Fibroblast of lung (primary cell): ENCODE measurements at regions not wholly inside any gene's neighbourhood (a gene's known extent, or its start where the extent isn't known, plus 50 kb on each side); places are given as distances from the start of the nearest gene placed in this dataset.

ENCODE experiments used
- DNase-seq, 2 donors: peaks; one replicate each; pipeline versions ENCODE4 v3.0.0 to v3.0.0-alpha.2; 2010; ENCODE audit warnings: low read depth in 2 of 2
- H2AFZ ChIP-seq: 2 replicates; pipeline ENCODE4 v1.5.1; 2012; ENCODE audit warnings: low read length, control low read depth, inconsistent platforms
- H3K27ac ChIP-seq: 2 replicates; pipeline ENCODE4 v1.5.1; 2011; ENCODE audit warnings: low read length, control low read depth; ENCODE audit not compliant: insufficient read depth
- H3K27me3 ChIP-seq: 2 replicates; pipeline ENCODE4 v1.5.1; 2011; ENCODE audit warnings: mild to moderate bottlenecking, low read length; ENCODE audit not compliant: control insufficient read depth, insufficient read depth
- H3K36me3 ChIP-seq: 2 replicates; pipeline ENCODE4 v1.5.1; 2011; ENCODE audit warnings: low read length; ENCODE audit not compliant: control insufficient read depth, insufficient read depth
- H3K4me1 ChIP-seq: 2 replicates; pipeline ENCODE4 v1.5.1; 2011; ENCODE audit warnings: low read length; ENCODE audit not compliant: control insufficient read depth, insufficient read depth; ENCODE audit errors: extremely low read depth
- H3K4me2 ChIP-seq: 2 replicates; pipeline ENCODE4 v1.5.1; 2011; ENCODE audit warnings: low read length, control low read depth; ENCODE audit not compliant: insufficient read depth; ENCODE audit errors: extremely low read depth
- H3K4me3 ChIP-seq, 4 experiments: fragments of 200-600 bp in 1 of 4; sonication (generic) in 1 of 4; replicated peaks in 1 of 4; 2 replicates each; pipeline ENCODE4 v1.5.1; 2011 to 2016; ENCODE audit warnings: low read length in 4 of 4, low read depth in 3 of 4, mild to moderate bottlenecking in 3 of 4, control low read depth in 2 of 4, inconsistent platforms in 1 of 4, mixed read lengths in 1 of 4; ENCODE audit not compliant: insufficient read depth in 1 of 4; ENCODE audit errors: control extremely low read depth in 1 of 4
- H3K79me2 ChIP-seq: 2 replicates; pipeline ENCODE4 v1.5.1; 2012; ENCODE audit warnings: mild to moderate bottlenecking, low read length, inconsistent platforms; ENCODE audit not compliant: control insufficient read depth, insufficient read depth
- H3K9ac ChIP-seq: 2 replicates; pipeline ENCODE4 v1.5.1; 2011; ENCODE audit warnings: mild to moderate bottlenecking, low read length, control low read depth; ENCODE audit not compliant: insufficient read depth
- H3K9me3 ChIP-seq: 2 replicates; pipeline ENCODE4 v1.5.1; 2012; ENCODE audit warnings: low read depth, low read length; ENCODE audit not compliant: control insufficient read depth, insufficient read depth
- H4K20me1 ChIP-seq: 2 replicates; pipeline ENCODE4 v1.5.1; 2011; ENCODE audit warnings: low read length; ENCODE audit not compliant: control insufficient read depth, insufficient read depth; ENCODE audit errors: extremely low read depth
- EZH2 ChIP-seq: IDR thresholded peaks from 2 replicates; pipeline ENCODE4 v1.5.1; 2012; ENCODE audit warnings: low read length, control low read depth, mild to moderate bottlenecking; ENCODE audit errors: missing control alignments
- TF ChIP-seq, protein P1 (sequence below), 2 donors: IDR thresholded peaks in 1 of 2; conservative IDR thresholded peaks in 1 of 2; 1 replicate in 1 of 2; 2 replicates in 1 of 2; pipeline ENCODE4 v1.5.1; 2011 to 2012; ENCODE audit warnings: low read length in 2 of 2, control low read depth in 1 of 2, inconsistent platforms in 1 of 2, low read depth in 1 of 2, mild to moderate bottlenecking in 1 of 2

DNA sequence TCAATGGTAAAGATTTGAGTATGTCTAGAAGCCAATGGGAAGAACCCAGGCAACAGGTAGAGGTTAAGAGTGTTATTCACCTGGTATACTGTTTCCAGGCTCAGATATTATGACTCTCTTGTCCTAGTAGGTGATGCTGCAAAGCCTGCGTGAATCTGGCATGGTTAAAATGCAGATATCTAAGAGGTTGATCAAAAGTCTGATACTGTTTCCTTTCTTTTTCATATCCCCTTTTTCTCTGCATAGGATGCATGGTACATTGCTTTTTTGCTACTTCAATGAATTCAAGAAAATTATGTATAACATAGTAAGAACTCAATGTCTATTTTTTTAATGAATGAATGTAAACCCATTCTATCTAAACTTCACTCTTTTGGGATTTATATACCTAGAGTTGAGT is 284.3 kb upstream of the KHDRBS2 start:
- H3K9me3 ChIP-seq: no peaks in the 10 kb centered on the region
- no peaks in the 10 kb centered on the region for H4K20me1 ChIP-seq
- H3K27me3 ChIP-seq: no peaks in the 10 kb centered on the region
- no peak for TF ChIP-seq EZH2
- TF ChIP-seq, protein P1, sequence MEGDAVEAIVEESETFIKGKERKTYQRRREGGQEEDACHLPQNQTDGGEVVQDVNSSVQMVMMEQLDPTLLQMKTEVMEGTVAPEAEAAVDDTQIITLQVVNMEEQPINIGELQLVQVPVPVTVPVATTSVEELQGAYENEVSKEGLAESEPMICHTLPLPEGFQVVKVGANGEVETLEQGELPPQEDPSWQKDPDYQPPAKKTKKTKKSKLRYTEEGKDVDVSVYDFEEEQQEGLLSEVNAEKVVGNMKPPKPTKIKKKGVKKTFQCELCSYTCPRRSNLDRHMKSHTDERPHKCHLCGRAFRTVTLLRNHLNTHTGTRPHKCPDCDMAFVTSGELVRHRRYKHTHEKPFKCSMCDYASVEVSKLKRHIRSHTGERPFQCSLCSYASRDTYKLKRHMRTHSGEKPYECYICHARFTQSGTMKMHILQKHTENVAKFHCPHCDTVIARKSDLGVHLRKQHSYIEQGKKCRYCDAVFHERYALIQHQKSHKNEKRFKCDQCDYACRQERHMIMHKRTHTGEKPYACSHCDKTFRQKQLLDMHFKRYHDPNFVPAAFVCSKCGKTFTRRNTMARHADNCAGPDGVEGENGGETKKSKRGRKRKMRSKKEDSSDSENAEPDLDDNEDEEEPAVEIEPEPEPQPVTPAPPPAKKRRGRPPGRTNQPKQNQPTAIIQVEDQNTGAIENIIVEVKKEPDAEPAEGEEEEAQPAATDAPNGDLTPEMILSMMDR (conservative IDR thresholded peaks at IDR 0.05 in 1 of 2, IDR thresholded peaks at IDR 0.05 in 1 of 2; ENCODE audit: low read depth in 1 of 2, low read length in 2 of 2): no peak
- H3K79me2 ChIP-seq: no peaks in the 10 kb centered on the region
- H3K27ac ChIP-seq: no peak overlapping the region
- no peak overlapping the region for H3K4me2 ChIP-seq
- H3K36me3 ChIP-seq: no peaks in the 10 kb centered on the region
- no peaks in the 10 kb centered on the region for H3K4me1 ChIP-seq
- no peak overlapping the region for H3K4me3 ChIP-seq
- no peak overlapping the region for H2AFZ ChIP-seq
- DNase-seq: no peak
- H3K9ac ChIP-seq: no peak overlapping the region

DNA sequence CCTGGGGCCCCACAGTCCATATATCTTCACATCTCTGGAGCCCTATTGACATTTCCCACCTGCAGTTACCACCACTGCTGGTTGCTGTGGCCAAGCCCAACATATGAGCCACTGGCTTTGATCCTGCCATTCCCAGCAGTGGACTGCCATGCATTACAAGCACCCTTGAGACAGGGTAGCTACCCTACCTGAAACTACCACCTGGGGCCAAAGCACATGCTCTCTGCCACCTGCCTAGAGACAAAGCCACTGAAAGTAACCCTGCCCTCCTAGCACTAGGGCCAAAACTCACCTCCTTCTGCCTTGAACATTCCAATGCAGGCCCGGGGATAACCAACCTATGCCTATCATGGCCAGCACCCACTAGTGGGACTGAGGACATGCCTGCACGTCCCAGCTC is 255.5 kb upstream of the KHDRBS2 start:
- Histone ChIP-seq H3K36me3 (no peaks in the 10 kb centered on the region), H3K27ac (no peak overlapping the region), H3K4me1 (no peaks in the 10 kb centered on the region), H3K4me3 (no peak overlapping the region), H3K4me2 (no peak overlapping the region), H4K20me1 (no peaks in the 10 kb centered on the region), H3K9ac (no peak overlapping the region), H3K79me2 (no peaks in the 10 kb centered on the region), H3K27me3 (no peaks in the 10 kb centered on the region), H2AFZ (no peak overlapping the region), H3K9me3 (no peaks in the 10 kb centered on the region)
- no peak for DNase-seq
- TF ChIP-seq, protein P1 (conservative IDR thresholded peaks at IDR 0.05 in 1 of 2, IDR thresholded peaks at IDR 0.05 in 1 of 2; ENCODE audit: low read depth in 1 of 2, low read length in 2 of 2): no peak
- no peak for TF ChIP-seq EZH2

DNA sequence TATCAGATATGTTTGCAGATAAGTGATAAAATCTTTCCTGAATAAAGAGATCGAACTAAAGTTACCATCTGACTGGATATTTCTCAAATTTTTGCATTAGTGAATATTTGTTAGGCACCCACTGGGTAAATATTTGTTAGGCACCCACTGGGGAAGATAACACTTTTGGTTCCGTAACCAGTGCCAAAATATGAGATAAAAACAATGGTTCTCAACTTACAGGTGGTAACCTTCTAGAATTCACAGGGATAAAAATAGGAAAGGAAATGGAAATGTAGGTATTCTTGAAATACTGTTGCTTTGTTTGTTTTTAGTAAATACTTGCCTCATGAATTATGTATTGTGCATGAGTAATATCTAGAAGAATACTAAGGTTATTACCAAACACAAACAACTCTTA is 245.0 kb upstream of the KHDRBS2 start:
- no peaks in the 10 kb centered on the region for H3K9me3 ChIP-seq
- no peaks in the 10 kb centered on the region for H3K27me3 ChIP-seq
- DNase-seq: no peak
- no peaks in the 10 kb centered on the region for H3K79me2 ChIP-seq
- no peaks in the 10 kb centered on the region for H3K36me3 ChIP-seq
- H2AFZ ChIP-seq: no peak overlapping the region
- no peak overlapping the region for H3K27ac ChIP-seq
- H3K9ac ChIP-seq: no peak overlapping the region
- no peak overlapping the region for H3K4me2 ChIP-seq
- H3K4me3 ChIP-seq: no peak overlapping the region
- H4K20me1 ChIP-seq: no peaks in the 10 kb centered on the region
- TF ChIP-seq, protein P1 (conservative IDR thresholded peaks at IDR 0.05 in 1 of 2, IDR thresholded peaks at IDR 0.05 in 1 of 2; ENCODE audit: low read depth in 1 of 2, low read length in 2 of 2): no peak
- no peak for TF ChIP-seq EZH2
- no peaks in the 10 kb centered on the region for H3K4me1 ChIP-seq
